Neutrophil (primary cell): ENCODE measurements at regions not wholly inside any gene's neighbourhood (a gene's known extent, or its start where the extent isn't known, plus 50 kb on each side); places are given as distances from the start of the nearest gene placed in this dataset.

ENCODE experiments used
- H3K27ac ChIP-seq: fragments of 200-600 bp; sonication (generic); 2 replicates; pipeline ENCODE4 v1.5.1; 2016; ENCODE audit warnings: mild to moderate bottlenecking, moderate library complexity
- H3K27me3 ChIP-seq: fragments of 200-600 bp; sonication (generic); 2 replicates; pipeline ENCODE4 v1.6.0; 2016; ENCODE audit warnings: mild to moderate bottlenecking
- H3K36me3 ChIP-seq: fragments of 200-600 bp; sonication (generic); 2 replicates; pipeline ENCODE4 v1.5.1; 2017
- H3K4me1 ChIP-seq, 2 experiments: fragments of 200-600 bp in 1 of 2; sonication (generic) in 1 of 2; 1 replicate in 1 of 2; 2 replicates in 1 of 2; pipeline versions ENCODE4 v1.5.1 to v1.6.1; 2013 to 2016; ENCODE audit warnings: low read depth in 1 of 2, low read length in 1 of 2, mild to moderate bottlenecking in 1 of 2, moderate library complexity in 1 of 2; ENCODE audit not compliant: control insufficient read depth in 1 of 2, insufficient read depth in 1 of 2
- H3K4me3 ChIP-seq, 2 experiments: fragments of 200-600 bp in 1 of 2; sonication (generic) in 1 of 2; 1 replicate in 1 of 2; 2 replicates in 1 of 2; pipeline ENCODE4 v1.5.1; 2013 to 2016; ENCODE audit warnings: low read depth in 1 of 2, low read length in 1 of 2, mild to moderate bottlenecking in 1 of 2, moderate library complexity in 1 of 2
- H3K9me3 ChIP-seq: fragments of 200-600 bp; sonication (generic); 2 replicates; pipeline ENCODE4 v1.5.1; 2016
- CTCF ChIP-seq: fragments of 200-600 bp; sonication (generic); IDR thresholded peaks from 2 replicates; pipeline ENCODE4 v1.5.1; 2016; ENCODE audit warnings: antibody characterized with exemption

- Histone ChIP-seq H3K4me3 (no peak overlapping the region), H3K27ac (no peak overlapping the region), H3K36me3 (no peaks in the 10 kb centered on the region), H3K27me3 (no peaks in the 10 kb centered on the region), H3K4me1 (no peaks in the 10 kb centered on the region), H3K9me3 (no peaks in the 10 kb centered on the region)
- no peak for TF ChIP-seq CTCF
These were observed 100.2 kb upstream of the PRR23E start for GRCh38 chr3:127092776-127093175.

- Histone ChIP-seq H3K27me3 (peaks cover 2% of the 10 kb centered on the region), H3K4me1 (no peaks in the 10 kb centered on the region), H3K27ac (no peak overlapping the region), H3K9me3 (no peaks in the 10 kb centered on the region), H3K4me3 (no peak overlapping the region), H3K36me3 (no peaks in the 10 kb centered on the region)
- TF ChIP-seq CTCF: no peak
These were observed 99.6 kb upstream of the PRR23E start for GRCh38 chr3:127093312-127093711.

GRCh38 chr3:127095774-127096173, 97.2 kb upstream of the PRR23E start:
- TF ChIP-seq CTCF: no peak

DNA sequence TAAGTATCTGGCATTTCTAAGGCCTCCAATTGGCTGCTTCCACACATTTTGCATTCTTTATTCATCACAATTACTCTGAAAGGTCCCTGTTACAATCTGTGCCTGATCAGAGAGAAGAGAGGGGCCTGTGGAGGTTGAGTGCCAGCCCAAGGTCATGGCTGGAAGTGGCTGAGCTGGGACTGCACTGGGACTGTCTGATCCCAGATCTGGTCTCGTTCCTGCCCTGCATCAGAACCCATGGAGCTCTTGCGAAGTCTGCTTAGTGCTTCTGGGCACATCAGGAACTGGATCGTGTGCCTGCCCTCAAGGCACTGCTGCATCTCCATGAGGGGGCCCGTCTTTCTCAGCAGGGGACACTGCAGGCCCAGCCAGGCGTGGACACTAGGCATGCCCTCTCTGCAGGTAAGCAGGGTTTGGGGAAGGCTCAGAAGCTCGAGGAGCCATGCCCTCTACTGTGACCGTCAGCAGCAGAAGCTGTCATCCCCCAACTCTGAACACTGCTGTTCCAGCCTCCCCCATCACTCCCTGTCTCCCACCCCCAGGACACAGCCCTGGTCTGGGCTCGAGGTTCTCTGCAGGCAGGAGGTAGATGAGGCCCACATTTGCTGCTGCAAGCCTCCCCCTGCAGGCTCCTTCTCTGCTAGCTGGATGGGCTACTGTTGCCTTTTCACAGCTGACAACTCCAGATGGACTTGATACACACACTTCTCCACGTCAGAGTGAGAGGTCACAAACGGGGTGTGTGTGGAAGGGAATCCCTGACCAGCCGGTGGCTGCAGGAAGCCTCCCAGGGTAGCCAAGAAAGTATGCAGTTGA, 96.5 kb upstream of the PRR23E start:
- Histone ChIP-seq H3K9me3 (no peaks in the 10 kb centered on the region), H3K4me1 (no peaks in the 10 kb centered on the region), H3K4me3 (no peak overlapping the region), H3K27ac (no peak overlapping the region), H3K27me3 (peaks cover 2% of the 10 kb centered on the region), H3K36me3 (no peaks in the 10 kb centered on the region)
- TF ChIP-seq CTCF: no peak

More at GRCh38 chr3:127095774-127096173, 97.2 kb upstream of the PRR23E start:
- no peaks in the 10 kb centered on the region for H3K36me3 ChIP-seq
- H3K4me1 ChIP-seq: no peaks in the 10 kb centered on the region
- H3K27me3 ChIP-seq: peaks cover 2% of the 10 kb centered on the region
- H3K4me3 ChIP-seq: no peak overlapping the region
- H3K9me3 ChIP-seq: no peaks in the 10 kb centered on the region
- no peak overlapping the region for H3K27ac ChIP-seq

DNA sequence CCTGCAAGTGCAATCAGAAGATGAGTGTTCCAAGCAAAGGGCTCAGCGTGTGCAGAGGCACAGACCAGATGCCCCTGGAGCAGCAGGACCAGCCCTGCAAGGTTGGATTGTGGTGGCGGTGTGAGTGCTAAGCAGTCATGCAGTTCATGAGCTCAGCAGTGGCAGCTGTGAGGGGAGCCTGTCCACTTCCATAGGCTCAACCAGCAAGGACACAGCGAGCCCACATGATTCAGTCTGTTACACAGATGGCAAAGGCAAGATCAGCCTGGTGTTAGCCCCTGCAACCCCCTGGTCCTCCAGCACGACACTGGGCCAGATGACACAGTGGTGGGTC, 95.9 kb upstream of the PRR23E start:
- TF ChIP-seq CTCF: no peak
- H3K27me3 ChIP-seq: peaks cover 2% of the 10 kb centered on the region
- H3K4me3 ChIP-seq: no peak overlapping the region

More for the DNA sequence above, 95.9 kb upstream of the PRR23E start:
- H3K9me3 ChIP-seq: no peaks in the 10 kb centered on the region
- H3K4me1 ChIP-seq: no peaks in the 10 kb centered on the region
- H3K36me3 ChIP-seq: no peaks in the 10 kb centered on the region
- H3K27ac ChIP-seq: no peak overlapping the region
